ENCODE measurements at regions not wholly inside any gene's neighbourhood (a gene's known extent, or its start where the extent isn't known, plus 50 kb on each side); places are given as distances from the start of the nearest gene placed in this dataset.

GRCh38 chr3:103601666-103602065 lies 1166.9 kb downstream of the ZPLD1 start:
- Histone ChIP-seq H3K56ac (replicated peaks; ENCODE audit: insufficient read length, low read depth, low read length) (no peak overlapping the region), H2AFZ (ENCODE audit: low read length) (no peak overlapping the region), H3K79me2 (ENCODE audit: control insufficient read depth in 1 of 2, insufficient read depth in 2 of 2, low read length in 2 of 2) (no peaks in the 10 kb centered on the region), H2BK20ac (ENCODE audit: low read length) (no peak overlapping the region), H3K9ac (replicated peaks in 1 of 4; ENCODE audit: extremely low read depth in 1 of 4, low read depth in 3 of 4, low read length in 3 of 4) (no peak overlapping the region), H3K23ac (ENCODE audit: insufficient read length) (no peak overlapping the region), H3K27ac (ENCODE audit: low read depth, low read length) (no peak overlapping the region), H4K8ac (ENCODE audit: extremely low read depth, insufficient read depth, low read length) (no peak overlapping the region), H3K18ac (ENCODE audit: extremely low read depth, low read length) (no peak overlapping the region), H3K4me3 (ENCODE audit: extremely low read depth in 1 of 4, insufficient read depth in 2 of 4, low read depth in 3 of 4, low read length in 4 of 4) (no peak overlapping the region), H3K4me2 (ENCODE audit: insufficient read depth in 1 of 2, low read depth in 2 of 2, low read length in 2 of 2) (no peak overlapping the region), H3K36me3 (ENCODE audit: control insufficient read depth in 2 of 4, insufficient read depth in 4 of 4, low read length in 3 of 4) (no peaks in the 10 kb centered on the region), H4K91ac (replicated peaks; ENCODE audit: insufficient read length, low read length) (no peak overlapping the region), H4K5ac (ENCODE audit: insufficient read length, low read depth, low read length) (no peak overlapping the region), H3K4me1 (replicated peaks in 1 of 4; ENCODE audit: control insufficient read depth in 3 of 4, insufficient read depth in 4 of 4, low read length in 3 of 4) (no peaks in the 10 kb centered on the region), H2BK15ac (ENCODE audit: low read length) (no peak overlapping the region), H3K14ac (ENCODE audit: insufficient read length) (no peak overlapping the region), H2AK5ac (ENCODE audit: low read depth, low read length) (no peak overlapping the region), H2BK12ac (ENCODE audit: low read depth, low read length) (no peak overlapping the region), H4K20me1 (replicated peaks in 1 of 2; ENCODE audit: control insufficient read depth in 1 of 2, insufficient read depth in 2 of 2, low read length in 2 of 2) (no peaks in the 10 kb centered on the region), H3K9me3 (ENCODE audit: insufficient read depth in 2 of 2, low read depth in 1 of 2, low read length in 1 of 2) (no peaks in the 10 kb centered on the region), H2BK5ac (ENCODE audit: low read depth, low read length) (no peak overlapping the region), H3K23me2 (ENCODE audit: low read depth, low read length) (no peaks in the 10 kb centered on the region), H2BK120ac (replicated peaks; ENCODE audit: low read depth, low read length) (no peak overlapping the region), H3K4ac (replicated peaks; ENCODE audit: insufficient read length, low read depth, low read length) (no peak overlapping the region), H3K27me3 (replicated peaks in 1 of 4; ENCODE audit: control insufficient read depth in 3 of 4, extremely low read depth in 1 of 4, insufficient read depth in 3 of 4, low read length in 3 of 4) (no peaks in the 10 kb centered on the region), H3K79me1 (ENCODE audit: low read depth, low read length) (no peaks in the 10 kb centered on the region)
- ChIA-PET POLR2A (ENCODE audit: partially characterized antibody) (no interaction called here), CTCF (ENCODE audit: partially characterized antibody) (interaction anchor here (1.5 kb wide), 1 partner anchor 191 kb away, joined by 3 read pairs; no protein-coding TSS in a partner anchor)
- no peak for DNase-seq (ENCODE audit: low read depth in 1 of 2, low spot score in 2 of 2)
- FAIRE-seq = no peak
- no peak for TF ChIP-seq BACH1 (IDR thresholded peaks at IDR 0.05; ENCODE audit: low read length)
- no peak for TF ChIP-seq CTCF (IDR thresholded peaks at IDR 0.05; ENCODE audit: control extremely low read depth in 1 of 3, insufficient read depth in 1 of 3, low read depth in 1 of 3, low read length in 3 of 3)
- TF ChIP-seq SIRT6 (IDR thresholded peaks at IDR 0.05; ENCODE audit: low read length) = no peak
- TF ChIP-seq EZH2 (IDR thresholded peaks at IDR 0.05; ENCODE audit: low read depth, low read length, severe bottlenecking) = no peak
- no peak for TF ChIP-seq BCL11A (IDR thresholded peaks at IDR 0.05; ENCODE audit: low read depth in 2 of 2, low read length in 2 of 2)
- 100% methylated on average over 1 of the region's 1 CpG; no CpG with 5 or more reads in 1 of the 2 experiments for WGBS, 2 experiments (ENCODE audit: extremely low coverage in 1 of 2, insufficient coverage in 1 of 2, insufficient read length in 1 of 2, insufficient replicate concordance in 2 of 2, low coverage in 1 of 2, low lambda C conversion rate in 2 of 2, missing lambda C conversion rate in 1 of 2)
